SHP77 treated with DMSO at 0.1 percent for 48 hours (cell line): ENCODE measurements at regions not wholly inside any gene's neighbourhood (a gene's known extent, or its start where the extent isn't known, plus 50 kb on each side); places are given as distances from the start of the nearest gene placed in this dataset.
"Not testable (repeated sequence)": the region's sequence is repeated elsewhere in the genome, so short reads cannot be mapped to it uniquely, and the experiment has no call there.

Source experiments
- DNase-seq: peaks from one replicate; lab custom pipeline; 2025; lab: John Stamatoyannopoulos, UW

DNA sequence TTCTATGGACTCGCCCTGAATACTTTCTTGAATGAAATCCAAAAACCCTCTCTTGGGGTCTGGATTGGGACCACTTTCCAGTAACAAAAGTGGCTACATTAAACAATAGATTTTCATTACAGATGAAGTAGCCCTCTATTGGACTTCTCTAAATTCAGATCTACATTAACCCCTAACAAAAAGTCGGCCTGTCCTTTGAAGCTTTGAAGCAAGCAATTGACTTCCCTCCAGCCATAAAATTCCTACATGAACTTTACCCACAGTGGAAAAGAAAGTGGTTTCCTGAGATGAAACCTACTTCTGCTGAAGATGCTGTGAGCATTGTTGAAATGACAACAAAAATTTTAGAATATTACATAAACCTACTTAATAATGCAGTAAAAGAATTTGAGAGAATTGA lies 967.1 kb upstream of the ROBO1 start:
- no peak for DNase-seq

DNA sequence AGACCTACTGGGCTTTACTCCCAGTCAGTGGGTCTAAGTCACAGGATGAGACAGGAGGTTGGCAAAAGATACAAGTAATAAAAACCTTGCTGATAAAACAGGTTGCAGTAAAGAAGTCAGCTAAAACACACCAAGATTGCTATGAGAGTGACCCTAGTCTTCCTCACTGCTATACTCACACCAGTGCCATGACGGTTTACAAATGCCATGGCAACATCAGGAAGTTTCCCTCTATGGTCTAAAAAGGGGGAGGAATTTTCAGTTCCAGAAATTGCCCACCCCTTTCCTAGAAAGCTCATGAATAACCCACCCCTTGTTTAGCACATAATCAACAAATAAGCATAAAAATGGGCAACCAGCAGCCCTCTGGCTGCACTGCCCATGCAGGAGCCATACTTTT lies 966.7 kb upstream of the ROBO1 start:
- DNase-seq = no peak

DNA sequence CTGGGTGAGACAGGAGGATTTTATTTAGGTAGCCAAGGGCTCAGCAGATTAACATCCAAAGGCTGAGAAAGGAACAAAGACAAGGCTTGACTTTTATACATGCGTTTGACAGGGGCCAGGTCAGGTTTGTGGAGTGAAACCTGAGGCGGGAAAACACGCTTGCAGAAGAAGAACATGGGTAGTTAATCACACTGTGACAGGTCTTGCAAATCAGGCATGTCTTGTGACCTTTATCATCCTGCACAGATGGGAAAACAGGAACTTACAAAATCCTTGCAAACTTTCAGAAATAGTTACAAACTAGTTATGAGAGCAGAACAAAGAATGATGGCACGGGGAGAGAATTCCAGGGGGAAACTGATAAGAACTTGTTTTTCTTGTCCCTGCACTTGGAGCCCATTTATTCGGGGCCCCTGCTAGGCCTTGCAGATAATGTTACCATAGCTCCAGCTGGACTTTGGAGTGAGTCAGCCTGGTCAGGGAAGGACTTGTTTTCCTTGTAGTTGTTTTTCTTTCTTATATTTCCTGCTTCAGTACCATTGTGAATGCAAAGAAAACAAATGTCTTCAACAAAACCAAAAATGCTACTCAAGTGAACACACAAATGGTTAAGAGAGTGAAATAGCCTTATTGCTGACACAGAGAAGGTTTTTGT lies 965.9 kb upstream of the ROBO1 start:
- no peak for DNase-seq

DNA sequence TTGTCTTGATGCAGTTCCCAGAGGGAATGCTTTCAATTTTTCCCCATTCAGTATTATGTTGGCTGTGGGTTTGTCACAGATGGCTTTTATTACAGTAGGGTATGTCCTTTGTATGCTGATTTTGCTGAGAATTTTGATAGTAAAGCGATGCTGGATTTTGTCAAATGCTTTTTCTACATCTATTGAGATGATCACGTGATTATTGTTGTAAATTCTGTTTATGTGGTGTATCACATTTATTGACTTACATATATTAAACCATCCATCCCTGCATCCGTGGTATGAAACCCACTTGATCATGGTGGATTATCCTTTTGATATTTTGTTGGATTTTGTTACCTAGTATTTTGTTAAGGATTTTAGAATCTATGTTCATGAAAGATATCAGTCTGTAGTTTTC lies 959.8 kb upstream of the ROBO1 start:
- DNase-seq = not testable (repeated sequence)

DNA sequence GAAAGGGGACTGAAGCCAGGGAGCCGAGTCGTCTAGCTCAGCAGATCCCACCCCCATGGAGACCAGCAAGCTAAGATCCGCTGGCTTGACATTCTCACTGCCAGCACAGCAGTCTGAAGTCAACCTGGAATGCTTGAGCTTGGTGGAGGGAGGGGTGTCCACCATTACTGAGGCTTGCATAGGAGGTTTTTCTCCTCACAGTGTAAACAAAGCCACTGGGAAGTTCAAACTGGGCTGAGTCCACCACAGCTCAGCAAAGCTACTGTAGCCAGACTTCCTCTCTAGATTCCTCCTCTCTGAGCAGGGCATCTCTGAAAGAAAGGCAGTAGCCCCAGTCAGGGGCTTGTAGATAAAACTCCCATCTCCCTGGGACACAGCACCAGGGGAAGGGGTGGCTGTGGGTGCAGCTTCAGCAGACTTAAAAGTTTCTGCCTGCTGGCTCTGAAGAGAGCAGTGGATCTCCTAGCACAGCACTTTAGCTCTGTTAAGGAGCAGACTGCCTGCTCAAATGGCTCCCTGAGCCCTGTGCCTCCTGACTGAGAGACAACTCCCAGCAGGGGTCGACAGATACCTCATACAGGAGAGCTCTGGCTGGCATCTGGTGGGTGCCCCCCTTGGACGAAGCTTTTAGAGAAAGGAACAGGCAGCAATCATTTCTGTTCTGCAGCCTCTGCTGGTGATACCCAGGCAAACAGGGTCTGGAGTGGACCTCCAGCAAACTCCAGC lies 942.0 kb upstream of the ROBO1 start:
- not testable (repeated sequence) for DNase-seq

DNA sequence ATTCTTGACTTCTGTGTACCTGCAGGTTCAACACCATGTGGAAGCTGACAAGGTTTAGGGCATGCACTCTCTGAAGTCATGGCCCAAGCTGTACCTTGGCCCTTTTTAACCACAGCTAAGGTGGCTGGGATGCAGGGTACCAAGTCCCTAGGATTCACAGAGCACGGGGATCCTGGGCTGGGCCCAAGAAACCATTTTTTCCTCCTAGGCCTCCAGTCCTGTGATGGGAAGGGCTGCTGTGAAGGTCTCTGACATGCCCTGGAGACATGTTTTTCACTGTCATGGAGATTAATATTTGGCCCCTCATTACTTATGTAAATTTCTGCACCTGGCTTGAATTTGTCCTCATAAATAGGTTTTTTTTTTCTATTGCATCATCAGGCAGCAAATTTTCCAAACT lies 937.5 kb upstream of the ROBO1 start:
- no peak for DNase-seq

DNA sequence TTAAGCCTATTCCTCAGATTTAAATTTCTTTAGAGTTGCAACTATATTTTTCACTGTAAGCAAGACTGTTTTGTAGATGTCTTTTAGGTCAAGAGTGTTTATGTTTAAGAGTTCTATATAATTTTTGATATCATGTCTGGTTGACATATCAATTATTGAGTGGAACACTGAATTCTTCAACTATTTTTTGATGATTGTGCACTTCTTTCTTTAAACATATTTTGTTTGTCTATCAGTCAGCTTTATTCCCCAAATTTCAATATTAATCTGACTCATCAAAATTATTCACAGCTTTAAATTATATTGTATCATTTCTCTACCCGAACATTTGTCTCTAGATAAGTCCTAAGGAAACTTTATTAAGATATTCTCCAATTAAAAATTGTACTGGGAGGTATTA lies 933.6 kb upstream of the ROBO1 start:
- no peak for DNase-seq

DNA sequence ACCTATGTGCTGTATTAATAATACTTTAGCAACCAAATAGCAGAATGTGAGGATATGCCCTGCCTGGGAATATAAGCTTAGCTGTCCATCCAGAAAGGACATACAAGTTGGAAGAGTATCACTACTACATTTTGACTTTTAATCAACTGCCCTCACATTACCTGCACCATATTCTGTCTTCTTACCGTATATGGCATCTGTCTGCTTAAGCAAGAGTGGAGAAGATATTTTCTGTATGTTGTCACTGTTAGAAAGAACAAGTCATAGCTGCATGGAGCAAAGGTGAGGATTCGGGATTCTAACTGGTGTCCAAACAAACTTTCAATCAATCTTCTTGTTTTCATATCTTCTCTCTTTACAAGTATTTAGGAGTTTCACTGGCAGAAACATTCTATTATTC lies 929.5 kb upstream of the ROBO1 start:
- DNase-seq = no peak

DNA sequence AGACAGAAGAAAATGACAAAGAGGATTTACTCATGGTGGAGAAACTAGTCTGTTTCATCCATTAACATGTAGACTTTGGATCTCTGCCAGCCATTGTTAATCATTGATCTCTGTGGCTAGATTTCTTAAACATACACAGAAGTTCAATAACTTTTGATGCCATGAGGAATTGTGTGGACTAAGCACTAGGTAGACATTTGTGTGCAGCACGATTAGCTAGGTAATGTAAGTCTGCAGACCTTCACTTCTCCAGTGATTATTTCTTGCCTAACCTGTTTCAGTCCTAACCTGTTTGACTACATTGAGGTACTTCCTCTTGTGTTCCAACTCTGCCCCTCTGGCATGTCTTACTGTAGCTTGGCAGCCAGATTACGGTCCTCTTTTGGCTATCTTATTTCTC lies 928.5 kb upstream of the ROBO1 start:
- no peak for DNase-seq

DNA sequence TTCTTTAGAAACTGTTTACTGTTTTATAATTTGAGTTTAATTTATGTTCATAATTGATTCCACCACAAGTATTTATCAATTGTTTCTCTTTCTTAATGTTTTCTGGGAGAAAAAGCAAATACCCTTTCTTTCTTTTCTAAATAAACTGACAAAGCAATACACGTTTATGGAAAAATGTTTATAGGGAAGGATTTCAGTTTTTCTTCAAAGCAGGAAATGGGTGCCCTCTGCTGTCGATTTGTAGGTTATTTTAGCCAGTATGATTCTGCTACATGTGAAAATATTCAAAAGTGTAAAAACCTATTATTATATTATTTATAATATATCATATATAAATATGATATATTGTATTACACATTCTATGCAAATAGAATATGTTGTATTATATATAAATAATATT lies 921.0 kb upstream of the ROBO1 start:
- DNase-seq = peak; percentile 33

DNA sequence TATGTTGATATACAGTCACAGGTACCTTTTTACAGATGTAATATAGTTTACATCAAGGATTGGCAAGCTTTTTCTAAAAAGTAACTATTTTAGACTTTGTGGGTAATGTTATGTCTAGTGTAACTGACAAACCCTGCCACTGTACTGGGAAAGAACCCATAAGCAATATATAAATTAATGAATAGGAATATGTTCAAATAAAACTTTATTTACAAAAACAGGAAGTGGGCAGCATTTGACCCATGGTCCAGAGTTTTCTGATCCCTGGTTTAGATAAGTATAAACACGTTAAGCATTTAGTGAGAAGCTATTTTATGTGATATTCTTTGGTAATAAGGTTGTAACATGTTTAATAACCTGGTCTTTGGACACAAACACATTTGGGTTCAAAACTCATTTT lies 915.2 kb upstream of the ROBO1 start:
- no peak for DNase-seq

DNA sequence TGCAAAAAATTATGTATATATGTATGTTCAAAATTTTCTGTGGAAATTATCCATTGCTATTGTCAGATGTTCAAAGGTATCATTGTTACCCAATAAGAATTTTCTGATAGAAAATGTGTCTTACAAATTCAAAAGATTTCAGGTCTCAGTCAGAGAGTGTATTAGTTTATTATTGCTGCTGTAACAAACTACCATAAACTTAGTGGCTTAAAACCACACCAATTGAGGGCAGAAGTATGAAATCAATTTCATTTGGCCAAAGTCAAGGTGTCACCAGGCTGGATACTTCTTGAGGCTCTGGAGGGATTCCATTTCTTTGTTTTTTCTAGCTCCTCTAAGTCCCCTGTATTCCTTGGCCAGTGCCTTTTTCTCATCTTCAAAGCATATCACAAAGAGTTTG lies 914.4 kb upstream of the ROBO1 start:
- no peak for DNase-seq

DNA sequence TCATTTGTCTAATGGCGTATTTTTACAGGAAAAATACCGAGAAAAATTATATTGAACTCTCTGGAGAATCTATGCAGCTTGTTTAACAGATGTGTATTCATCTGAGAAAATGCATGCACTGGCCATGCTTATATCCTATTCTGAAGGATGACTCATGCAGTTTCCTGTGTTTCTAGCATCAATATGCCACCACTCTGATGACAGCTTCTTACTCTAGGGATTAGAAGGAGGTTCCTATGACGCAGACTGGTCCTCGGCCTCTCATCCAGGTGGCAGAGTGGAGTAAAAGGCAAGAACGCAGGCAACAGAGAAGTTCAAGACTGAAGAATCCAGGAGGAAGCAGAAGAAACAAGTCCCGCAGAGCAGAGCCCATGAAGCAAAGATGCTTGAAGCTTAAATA lies 910.0 kb upstream of the ROBO1 start:
- peak; percentile 69 for DNase-seq

DNA sequence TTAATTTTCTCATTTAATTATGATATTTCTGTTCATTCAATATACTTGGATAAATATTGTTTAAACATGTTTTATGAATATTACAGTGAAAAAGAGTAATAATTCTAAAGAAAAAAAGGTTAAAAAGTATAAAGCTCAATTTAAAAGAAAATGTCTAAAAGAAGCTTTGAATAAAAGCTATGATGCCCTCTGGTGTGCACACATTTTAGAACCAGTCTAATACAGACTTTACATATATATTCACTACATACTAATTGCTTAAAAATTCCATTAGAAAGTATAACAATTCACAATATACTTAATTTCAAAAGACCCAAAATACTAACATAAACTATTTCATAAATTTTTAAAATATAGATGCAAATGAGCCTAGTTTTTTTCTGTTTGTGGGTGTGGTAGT lies 909.1 kb upstream of the ROBO1 start:
- DNase-seq = no peak

DNA sequence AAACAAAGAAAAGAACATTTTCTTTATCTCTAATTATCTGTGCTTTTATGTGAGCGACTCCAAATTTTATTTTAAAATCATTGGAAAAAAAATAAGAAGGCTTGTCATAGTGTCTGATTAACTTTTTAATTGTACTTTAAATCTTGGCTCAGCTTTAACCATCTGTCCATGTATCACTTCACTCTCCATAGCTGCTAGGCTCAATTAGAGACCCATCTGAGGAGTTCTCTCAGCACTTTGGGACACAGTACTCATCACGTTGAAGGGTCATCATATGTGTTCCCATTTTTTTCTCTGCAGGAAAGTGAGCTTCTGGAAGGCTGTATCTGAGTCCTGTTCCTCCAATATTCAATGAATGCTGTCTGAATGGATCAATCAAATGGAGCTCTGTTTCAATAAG lies 908.5 kb upstream of the ROBO1 start:
- no peak for DNase-seq

DNA sequence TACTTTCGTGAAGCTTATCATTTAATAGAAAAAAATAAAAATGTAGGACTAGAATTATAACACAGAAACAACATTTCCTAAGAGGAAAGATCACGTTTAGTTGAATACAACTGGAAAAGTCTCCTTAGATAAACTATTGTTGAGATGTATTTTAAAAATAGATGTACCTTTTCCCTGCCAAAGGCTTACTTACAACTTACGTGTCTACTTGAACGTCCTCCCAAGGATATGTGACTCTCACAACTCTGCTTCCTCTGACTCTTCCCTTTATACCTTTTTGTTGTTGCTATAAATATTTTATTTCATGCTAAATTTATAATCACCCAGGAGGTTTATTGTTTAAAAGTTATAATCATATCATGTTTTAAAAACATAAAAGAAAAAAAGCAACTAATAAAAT lies 908.0 kb upstream of the ROBO1 start:
- no peak for DNase-seq

DNA sequence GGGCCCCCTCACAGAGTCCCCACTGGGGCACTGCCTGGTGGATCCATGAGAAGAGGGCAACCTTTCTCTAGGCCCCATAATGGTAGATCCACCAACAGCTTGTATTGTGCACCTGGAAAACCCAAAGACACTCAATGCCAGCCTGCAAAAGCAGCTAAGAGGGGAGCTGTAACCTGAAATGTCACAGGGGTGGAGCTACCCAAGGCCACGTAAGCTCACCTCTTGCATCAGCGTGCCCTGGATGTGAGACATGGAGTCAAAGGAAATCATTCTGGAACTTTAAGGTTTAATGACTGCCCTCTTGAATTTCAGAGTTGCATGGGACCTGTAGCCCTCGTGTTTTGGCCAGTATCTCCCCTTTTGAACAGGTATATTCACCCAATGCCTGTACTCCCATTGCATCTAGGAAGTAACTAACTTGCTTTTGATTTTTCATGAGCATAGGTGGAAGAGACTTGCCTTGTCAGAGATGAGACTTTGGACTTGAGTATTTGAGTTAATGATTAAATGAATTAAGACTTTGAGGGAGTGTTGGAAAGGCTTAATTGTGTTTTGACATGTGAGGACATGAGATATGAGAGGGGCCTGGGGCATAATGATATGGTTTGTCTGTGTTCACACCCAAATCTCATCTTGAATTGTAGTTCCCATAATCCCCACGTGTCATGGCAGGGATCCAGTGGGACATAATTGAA lies 900.9 kb upstream of the ROBO1 start:
- no peak for DNase-seq

DNA sequence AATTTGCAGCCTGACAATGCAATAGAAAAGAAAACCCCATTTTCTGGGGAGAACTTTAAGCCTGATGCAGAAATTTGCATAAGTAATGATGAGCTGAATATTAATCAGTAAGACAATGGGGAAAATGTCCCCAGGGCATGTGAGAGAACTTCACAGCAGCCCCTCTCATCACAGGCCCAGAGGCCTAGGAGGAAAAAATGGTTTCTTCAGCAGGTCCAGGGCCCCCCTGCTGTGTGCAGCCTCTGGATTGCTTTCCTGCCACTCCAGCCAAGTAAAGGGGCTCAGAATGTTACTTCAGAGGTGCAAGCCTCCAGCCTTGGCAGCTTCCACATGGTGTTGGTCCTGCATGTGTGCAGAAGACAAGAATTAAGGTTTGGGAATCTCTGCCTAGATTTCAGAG lies 900.3 kb upstream of the ROBO1 start:
- no peak for DNase-seq

DNA sequence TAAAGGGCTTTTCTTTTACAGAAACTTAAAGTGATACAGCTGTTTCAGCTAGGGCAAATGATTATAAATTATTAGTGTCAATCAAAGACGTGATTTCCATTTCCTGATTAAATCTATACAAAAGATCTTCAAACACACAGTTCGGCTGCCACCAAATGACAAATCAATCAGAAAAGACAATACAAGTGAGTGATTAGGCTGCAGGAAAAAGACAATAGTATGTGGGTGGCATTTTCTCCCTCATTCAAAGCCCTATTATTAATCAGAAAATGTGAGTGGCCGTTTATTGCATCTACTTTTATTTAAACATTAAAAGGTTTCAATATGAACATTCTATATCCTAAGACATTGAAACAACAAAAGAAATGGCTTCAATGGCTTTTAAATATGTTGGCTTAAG lies 895.6 kb upstream of the ROBO1 start:
- no peak for DNase-seq

DNA sequence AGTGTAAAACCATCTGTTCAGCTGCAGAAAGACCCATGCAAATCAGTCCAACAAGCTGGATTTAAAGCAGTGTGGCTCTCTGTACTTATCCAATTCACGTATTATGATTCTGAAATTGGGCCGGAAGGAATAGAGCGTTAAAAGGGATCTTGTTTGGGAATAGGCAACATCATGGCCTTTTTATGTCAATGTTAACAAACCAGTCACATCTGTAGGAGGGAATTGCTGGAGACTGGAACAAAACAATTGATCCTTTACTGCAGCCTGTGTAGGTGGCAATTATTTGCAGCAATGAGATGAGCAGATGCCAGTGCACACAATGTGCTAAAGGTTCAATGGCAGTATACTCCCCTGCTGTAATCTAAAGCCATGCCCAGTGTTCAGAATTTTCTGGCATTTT lies 887.4 kb upstream of the ROBO1 start:
- no peak for DNase-seq

DNA sequence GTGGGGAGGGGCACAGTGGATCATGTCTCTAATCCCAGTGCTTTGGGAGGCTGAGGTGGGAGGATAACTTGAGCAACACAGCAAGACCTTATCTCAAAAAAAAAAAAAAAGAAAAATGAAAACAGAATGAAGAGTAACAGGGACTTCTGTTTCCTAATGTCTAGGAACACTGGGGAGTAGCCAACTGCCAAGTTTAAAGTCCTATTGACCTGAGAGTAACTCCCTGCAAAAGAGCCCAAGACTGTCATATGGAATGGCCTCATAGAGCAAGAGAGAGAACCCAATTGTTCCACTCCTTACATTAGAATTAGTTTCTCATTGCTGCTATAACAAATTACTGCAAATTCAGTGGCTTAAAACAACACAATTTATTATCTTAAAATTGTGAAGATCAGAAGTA lies 881.4 kb upstream of the ROBO1 start:
- DNase-seq = no peak

DNA sequence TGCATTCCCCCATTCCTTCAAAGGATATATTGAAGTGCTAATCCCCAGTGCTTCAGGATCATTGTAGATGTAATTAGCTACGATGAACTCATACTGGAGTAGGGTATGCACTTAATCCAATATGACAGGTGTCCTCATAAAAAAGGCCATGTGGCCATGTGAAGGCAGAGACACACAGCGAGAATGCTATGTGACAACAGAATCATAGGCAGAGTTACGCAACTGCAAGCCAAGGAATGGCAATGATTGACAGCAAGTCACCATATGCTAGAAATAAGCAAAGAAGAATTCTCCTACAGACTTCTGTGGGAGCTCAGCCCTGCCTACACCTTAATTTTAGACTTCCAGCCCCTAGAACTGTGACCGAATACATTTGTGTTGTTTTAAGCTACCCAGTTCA lies 875.6 kb upstream of the ROBO1 start:
- no peak for DNase-seq
